Neural progenitor cell (in vitro differentiated cells): ENCODE measurements at regions not wholly inside any gene's neighbourhood (a gene's known extent, or its start where the extent isn't known, plus 50 kb on each side); places are given as distances from the start of the nearest gene placed in this dataset.

Experiments used
- DNase-seq: peaks from one replicate; pipeline ENCODE4 v3.0.0-alpha.2; 2016; ENCODE audit warnings: low spot score
- H2AFZ ChIP-seq: fragments of 200-600 bp; sonication (generic); replicated peaks from 2 replicates; pipeline ENCODE4 v1.6.1; 2016; ENCODE audit warnings: antibody characterized with exemption
- H3F3A ChIP-seq: fragments of 200-600 bp; sonication (generic); 2 replicates; pipeline ENCODE4 v1.6.1; 2016; ENCODE audit warnings: antibody characterized with exemption, low read depth
- H3K27ac ChIP-seq: fragments of 200-600 bp; sonication (generic); 2 replicates; pipeline ENCODE4 v1.5.1; 2016; ENCODE audit warnings: mild to moderate bottlenecking
- H3K27me3 ChIP-seq: fragments of 200-600 bp; sonication (generic); 2 replicates; pipeline ENCODE4 v1.6.1; 2016; ENCODE audit warnings: mild to moderate bottlenecking, moderate library complexity
- H3K36me3 ChIP-seq: fragments of 200-600 bp; sonication (generic); 2 replicates; pipeline ENCODE4 v1.5.1; 2016
- H3K4me1 ChIP-seq: fragments of 200-600 bp; sonication (generic); 2 replicates; pipeline ENCODE4 v1.6.1; 2016; ENCODE audit warnings: mixed run types
- H3K4me2 ChIP-seq: fragments of 200-600 bp; sonication (generic); 2 replicates; pipeline ENCODE4 v1.6.1; 2016
- H3K4me3 ChIP-seq: fragments of 200-600 bp; sonication (generic); 2 replicates; pipeline ENCODE4 v1.5.1; 2016
- H3K79me2 ChIP-seq: fragments of 200-600 bp; sonication (generic); 2 replicates; pipeline ENCODE4 v1.6.1; 2016; ENCODE audit warnings: low read depth
- H3K9ac ChIP-seq: fragments of 200-600 bp; sonication (generic); 2 replicates; pipeline ENCODE4 v1.6.1; 2016
- H3K9me3 ChIP-seq: fragments of 200-600 bp; sonication (generic); 2 replicates; pipeline ENCODE4 v1.5.1; 2016; ENCODE audit warnings: low read depth
- H4K20me1 ChIP-seq: fragments of 200-600 bp; sonication (generic); 2 replicates; pipeline ENCODE4 v1.6.1; 2016; ENCODE audit warnings: low read depth
- H3K27ac Mint-ChIP-seq: 3 replicates; pipeline ENCODE4 v1.8.0; 2021; ENCODE audit warnings: mixed read lengths
- H3K27me3 Mint-ChIP-seq: 2 replicates; pipeline ENCODE4 v1.8.0; 2022; ENCODE audit warnings: low read depth, mild to moderate bottlenecking, inconsistent platforms, moderate library complexity, mixed read lengths; ENCODE audit not compliant: insufficient read depth
- H3K36me3 Mint-ChIP-seq: 3 replicates; pipeline ENCODE4 v1.8.0; 2021; ENCODE audit warnings: mixed read lengths
- H3K4me1 Mint-ChIP-seq: 3 replicates; pipeline ENCODE4 v1.8.0; 2021; ENCODE audit warnings: mixed read lengths
- H3K4me3 Mint-ChIP-seq: 3 replicates; pipeline ENCODE4 v1.8.0; 2021; ENCODE audit warnings: mild to moderate bottlenecking, moderate library complexity, mixed read lengths
- H3K9me3 Mint-ChIP-seq: 3 replicates; pipeline ENCODE4 v1.8.0; 2020; ENCODE audit warnings: mixed read lengths
- EZH2 ChIP-seq: fragments of 200-600 bp; sonication (generic); IDR thresholded peaks from 2 replicates; pipeline ENCODE4 v1.6.1; 2017; ENCODE audit warnings: antibody characterized with exemption, mild to moderate bottlenecking, moderate library complexity
- EZH2phosphoT487 ChIP-seq: fragments of 200-600 bp; sonication (generic); IDR thresholded peaks from 2 replicates; pipeline ENCODE4 v1.6.1; 2017; ENCODE audit warnings: antibody characterized with exemption
- TF ChIP-seq, protein P1 (sequence below): fragments of 200-600 bp; sonication (generic); IDR thresholded peaks from 2 replicates; pipeline ENCODE4 v1.5.1; 2017; ENCODE audit warnings: antibody characterized with exemption, mild to moderate bottlenecking

DNA sequence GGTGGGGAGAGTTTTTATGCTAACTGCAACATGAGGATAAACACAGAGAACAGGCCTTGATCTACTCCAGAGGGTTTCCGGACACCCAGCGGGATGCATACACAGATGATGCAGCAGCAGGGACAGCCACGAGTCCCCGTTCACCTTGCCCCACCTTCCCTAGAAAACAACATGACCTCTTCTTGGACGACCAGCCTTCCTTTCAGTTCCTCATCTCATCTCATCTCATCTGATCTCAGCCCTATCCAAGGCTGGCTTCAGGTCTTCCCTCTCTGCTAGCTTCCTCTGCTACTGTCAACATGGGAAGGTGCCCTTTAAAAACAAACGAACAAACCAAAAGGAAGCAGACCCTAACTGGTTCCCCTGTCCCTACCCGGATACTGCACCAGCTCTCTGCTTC is 1356.2 kb downstream of the TBC1D22A start:
- H4K20me1 ChIP-seq = no peaks in the 10 kb centered on the region
- no peaks in the 10 kb centered on the region for H3K36me3 ChIP-seq
- peaks cover 2% of the 10 kb centered on the region for H3K36me3 Mint-ChIP-seq
- peaks cover 6% of the 10 kb centered on the region for H3K4me1 Mint-ChIP-seq
- H3K27ac ChIP-seq = no peak overlapping the region
- no peak overlapping the region for H3K4me2 ChIP-seq
- peaks cover 8% of the 10 kb centered on the region for H3K27me3 Mint-ChIP-seq
- H3K79me2 ChIP-seq = no peaks in the 10 kb centered on the region
- H3K9me3 Mint-ChIP-seq = peaks cover 11% of the 10 kb centered on the region
- H3K4me1 ChIP-seq = no peaks in the 10 kb centered on the region
- no peak overlapping the region for H3K4me3 Mint-ChIP-seq
- no peak overlapping the region for H2AFZ ChIP-seq
- H3F3A ChIP-seq = no peaks in the 10 kb centered on the region
- DNase-seq = no peak
- no peak overlapping the region for H3K4me3 ChIP-seq
- no peaks in the 10 kb centered on the region for H3K27me3 ChIP-seq
- no peak overlapping the region for H3K27ac Mint-ChIP-seq
- no peak for TF ChIP-seq EZH2
- TF ChIP-seq, protein P1, sequence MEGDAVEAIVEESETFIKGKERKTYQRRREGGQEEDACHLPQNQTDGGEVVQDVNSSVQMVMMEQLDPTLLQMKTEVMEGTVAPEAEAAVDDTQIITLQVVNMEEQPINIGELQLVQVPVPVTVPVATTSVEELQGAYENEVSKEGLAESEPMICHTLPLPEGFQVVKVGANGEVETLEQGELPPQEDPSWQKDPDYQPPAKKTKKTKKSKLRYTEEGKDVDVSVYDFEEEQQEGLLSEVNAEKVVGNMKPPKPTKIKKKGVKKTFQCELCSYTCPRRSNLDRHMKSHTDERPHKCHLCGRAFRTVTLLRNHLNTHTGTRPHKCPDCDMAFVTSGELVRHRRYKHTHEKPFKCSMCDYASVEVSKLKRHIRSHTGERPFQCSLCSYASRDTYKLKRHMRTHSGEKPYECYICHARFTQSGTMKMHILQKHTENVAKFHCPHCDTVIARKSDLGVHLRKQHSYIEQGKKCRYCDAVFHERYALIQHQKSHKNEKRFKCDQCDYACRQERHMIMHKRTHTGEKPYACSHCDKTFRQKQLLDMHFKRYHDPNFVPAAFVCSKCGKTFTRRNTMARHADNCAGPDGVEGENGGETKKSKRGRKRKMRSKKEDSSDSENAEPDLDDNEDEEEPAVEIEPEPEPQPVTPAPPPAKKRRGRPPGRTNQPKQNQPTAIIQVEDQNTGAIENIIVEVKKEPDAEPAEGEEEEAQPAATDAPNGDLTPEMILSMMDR = no peak
- no peak for TF ChIP-seq EZH2phosphoT487
- no peak overlapping the region for H3K9ac ChIP-seq
- no peaks in the 10 kb centered on the region for H3K9me3 ChIP-seq

DNA sequence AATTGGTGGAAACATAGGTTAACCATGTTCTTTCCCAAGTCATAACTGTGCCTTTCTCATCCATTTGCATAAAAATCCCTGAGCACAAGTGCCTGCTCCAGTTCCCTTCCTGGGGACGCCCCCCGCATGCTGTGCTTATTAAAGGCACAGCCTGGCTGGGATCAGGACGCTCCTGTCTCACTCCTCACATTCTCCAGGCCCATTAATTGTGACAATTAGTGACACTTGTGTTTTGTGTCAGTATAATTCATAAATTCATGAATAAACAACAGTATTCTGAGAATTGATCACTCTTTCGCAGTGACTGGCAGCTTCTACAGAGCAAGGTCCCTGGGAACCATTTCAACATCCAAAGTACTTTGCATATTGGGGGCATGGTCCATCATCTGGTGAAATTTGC is 1354.4 kb downstream of the TBC1D22A start:
- H3K4me1 ChIP-seq = no peaks in the 10 kb centered on the region
- H4K20me1 ChIP-seq = no peaks in the 10 kb centered on the region
- no peak overlapping the region for H3K27ac ChIP-seq
- Mint-ChIP-seq H3K27me3 (peaks cover 8% of the 10 kb centered on the region), H3K9me3 (peaks cover 8% of the 10 kb centered on the region), H3K4me1 (peaks cover 6% of the 10 kb centered on the region), H3K4me3 (no peak overlapping the region), H3K27ac (no peak overlapping the region), H3K36me3 (no peaks in the 10 kb centered on the region)
- peak overlapping the region; percentile 10 for H2AFZ ChIP-seq
- H3K27me3 ChIP-seq = no peaks in the 10 kb centered on the region
- H3K4me3 ChIP-seq = no peak overlapping the region
- H3K9me3 ChIP-seq = no peaks in the 10 kb centered on the region
- H3K4me2 ChIP-seq = no peak overlapping the region
- H3K36me3 ChIP-seq = no peaks in the 10 kb centered on the region
- H3K79me2 ChIP-seq = no peaks in the 10 kb centered on the region
- H3K9ac ChIP-seq = no peak overlapping the region
- H3F3A ChIP-seq = no peaks in the 10 kb centered on the region
- no peak for DNase-seq
- TF ChIP-seq, protein P1 = no peak
- TF ChIP-seq EZH2phosphoT487 = no peak
- no peak for TF ChIP-seq EZH2

DNA sequence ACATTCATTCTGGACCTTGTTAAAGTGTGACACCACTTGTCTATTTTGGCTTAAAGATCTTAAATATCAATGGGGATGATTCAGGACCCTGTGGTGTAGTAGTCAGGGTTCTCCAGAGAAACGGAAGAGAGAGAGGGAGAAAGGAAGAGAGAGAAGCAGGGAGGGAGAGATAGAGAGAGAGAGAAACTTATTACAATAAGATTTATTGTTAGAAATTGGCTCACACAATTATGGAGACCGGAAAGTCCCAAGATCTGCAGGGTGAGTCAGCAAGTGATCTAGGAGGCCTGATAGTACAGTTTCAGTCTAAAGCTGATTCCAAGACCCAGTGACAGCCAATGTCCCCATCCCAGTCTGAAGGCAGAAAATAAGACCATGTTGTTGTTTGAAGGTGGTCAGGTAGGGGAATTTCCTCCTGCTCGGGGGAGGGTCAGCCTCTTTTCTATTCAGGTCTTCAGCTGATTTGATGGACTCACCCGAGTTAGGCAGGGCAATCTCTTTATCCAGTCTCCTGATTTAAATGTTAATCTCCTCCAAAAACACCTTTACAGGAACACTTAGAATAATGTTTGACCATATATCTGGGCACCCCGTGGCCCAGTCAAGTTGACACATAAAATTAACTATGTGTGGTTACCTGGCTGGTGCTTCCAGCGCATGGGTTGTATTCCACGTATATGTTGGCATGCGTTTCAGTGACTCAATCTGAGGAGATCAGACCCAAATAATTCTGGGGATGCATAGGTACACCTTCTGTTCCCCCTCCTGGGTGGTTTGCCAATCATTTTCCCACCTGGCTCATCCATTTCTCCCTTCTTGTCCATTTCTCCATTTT is 1350.5 kb downstream of the TBC1D22A start:
- Histone ChIP-seq H3K9me3 (no peaks in the 10 kb centered on the region), H2AFZ (no peak overlapping the region), H4K20me1 (no peaks in the 10 kb centered on the region), H3K9ac (no peak overlapping the region), H3K27ac (no peak overlapping the region), H3F3A (no peaks in the 10 kb centered on the region), H3K4me3 (no peak overlapping the region), H3K4me2 (no peak overlapping the region), H3K4me1 (no peaks in the 10 kb centered on the region), H3K27me3 (no peaks in the 10 kb centered on the region), H3K79me2 (no peaks in the 10 kb centered on the region), H3K36me3 (no peaks in the 10 kb centered on the region)
- DNase-seq = no peak
- H3K4me3 Mint-ChIP-seq = no peak overlapping the region
- H3K36me3 Mint-ChIP-seq = no peaks in the 10 kb centered on the region
- peaks cover 12% of the 10 kb centered on the region for H3K9me3 Mint-ChIP-seq
- TF ChIP-seq EZH2phosphoT487 (no peak), EZH2 (no peak)
- TF ChIP-seq, protein P1 = no peak
- H3K4me1 Mint-ChIP-seq = peaks cover 6% of the 10 kb centered on the region
- H3K27ac Mint-ChIP-seq = no peak overlapping the region
- peaks cover 5% of the 10 kb centered on the region for H3K27me3 Mint-ChIP-seq
